Sigmoid colon (tissue), 6 donors: ENCODE measurements at regions not wholly inside any gene's neighbourhood (a gene's known extent, or its start where the extent isn't known, plus 50 kb on each side); places are given as distances from the start of the nearest gene placed in this dataset.
A peak's percentile ranks its signal among the peaks of the same experiment; 100 is the strongest.

ENCODE experiments used
- DNase-seq: peaks from one replicate; pipeline ENCODE4 v3.0.0-alpha.2; 2019
- H3K27ac ChIP-seq, 4 donors: fragments of 200-600 bp; sonication (generic); one replicate each; pipeline ENCODE4 v1.5.1; 2016 to 2019; ENCODE audit warnings: mild to moderate bottlenecking in 1 of 4
- H3K27me3 ChIP-seq, 3 donors: fragments of 200-600 bp; sonication (generic); one replicate each; pipeline ENCODE4 v1.5.1; 2019; ENCODE audit warnings: mild to moderate bottlenecking in 1 of 3
- H3K36me3 ChIP-seq, 4 donors: fragments of 200-600 bp; sonication (generic); one replicate each; pipeline ENCODE4 v1.5.1; 2016 to 2019
- H3K4me1 ChIP-seq, 4 donors: fragments of 200-600 bp; sonication (generic); one replicate each; pipeline ENCODE4 v1.5.1; 2017 to 2019
- H3K4me3 ChIP-seq, 4 donors: fragments of 200-600 bp; sonication (generic); one replicate each; pipeline ENCODE4 v1.5.1; 2017 to 2019; ENCODE audit warnings: mild to moderate bottlenecking in 2 of 4, moderate library complexity in 1 of 4
- H3K9me3 ChIP-seq, 4 donors: fragments of 200-600 bp in 3 of 4; sonication (generic) in 3 of 4; one replicate each; pipeline versions ENCODE4 v1.5.1 to v1.6.1; 2013 to 2019
- EP300 ChIP-seq, 4 donors: sonication (generic); formaldehyde crosslinking; IDR thresholded peaks; one replicate each; pipeline ENCODE4 v1.6.1; 2017; ENCODE audit warnings: antibody characterized with exemption in 4 of 4
- POLR2A ChIP-seq, 2 donors: fragments of 450-650 bp; IDR thresholded peaks; one replicate each; pipeline ENCODE4 v1.6.1; 2016; ENCODE audit warnings: antibody characterized with exemption in 2 of 2, mild to moderate bottlenecking in 2 of 2, moderate library complexity in 2 of 2
- POLR2AphosphoS5 ChIP-seq, 4 donors: sonication (generic); formaldehyde crosslinking; IDR thresholded peaks; one replicate each; pipeline ENCODE4 v1.6.1; 2017; ENCODE audit warnings: antibody characterized with exemption in 4 of 4
- WGBS, 2 donors: extraction: QIAGEN DNeasy Blood & Tissue Kit; methylation state at CpG; one replicate each; pipeline ENCODE4 v1.1.7; 2013; 5-methylcytosine and 5-hydroxymethylcytosine counted together
- intact Hi-C: fragments of 100-400 bp; cut with DNase I; formaldehyde crosslinking; loops from one replicate; pipeline ENCODE4 v1.15.1; 2023
- TF ChIP-seq, protein P1 (sequence below), 4 experiments: fragments of 450-650 bp in 3 of 4; fragments of 200-600 bp in 1 of 4; IDR thresholded peaks; one replicate each; pipeline ENCODE4 v1.5.1; 2016 to 2019; ENCODE audit warnings: antibody characterized with exemption in 4 of 4, mild to moderate bottlenecking in 3 of 4, moderate library complexity in 2 of 4
- donor health status: healthy with polysubstance abuse.
- donor health status: healthy.

DNA sequence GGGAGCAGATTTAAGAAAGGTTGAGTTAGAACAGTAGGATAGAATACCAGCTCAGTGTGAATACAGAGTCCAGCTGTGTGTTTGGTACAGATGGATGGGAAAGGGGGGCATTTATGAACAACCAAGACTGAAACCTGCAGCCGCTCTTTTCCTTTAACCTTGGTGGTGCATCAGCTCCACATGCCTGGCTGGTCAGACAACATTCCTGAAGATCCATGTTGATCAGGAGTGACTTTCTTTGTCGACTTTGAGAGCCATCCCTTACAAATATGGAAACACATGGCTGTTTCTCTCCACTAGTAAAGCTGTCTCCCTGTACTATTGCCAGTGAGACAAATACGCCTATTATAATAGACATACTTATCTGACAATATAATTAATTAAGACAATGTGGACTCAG is 476.5 kb upstream of the IGFBP3 start:
- intact Hi-C loops: no loop called here
- no peaks in the 10 kb centered on the region for H3K36me3 ChIP-seq
- no peak for DNase-seq
- no peak overlapping the region for H3K4me3 ChIP-seq
- H3K27me3 ChIP-seq: no peaks in the 10 kb centered on the region
- TF ChIP-seq, protein P1, sequence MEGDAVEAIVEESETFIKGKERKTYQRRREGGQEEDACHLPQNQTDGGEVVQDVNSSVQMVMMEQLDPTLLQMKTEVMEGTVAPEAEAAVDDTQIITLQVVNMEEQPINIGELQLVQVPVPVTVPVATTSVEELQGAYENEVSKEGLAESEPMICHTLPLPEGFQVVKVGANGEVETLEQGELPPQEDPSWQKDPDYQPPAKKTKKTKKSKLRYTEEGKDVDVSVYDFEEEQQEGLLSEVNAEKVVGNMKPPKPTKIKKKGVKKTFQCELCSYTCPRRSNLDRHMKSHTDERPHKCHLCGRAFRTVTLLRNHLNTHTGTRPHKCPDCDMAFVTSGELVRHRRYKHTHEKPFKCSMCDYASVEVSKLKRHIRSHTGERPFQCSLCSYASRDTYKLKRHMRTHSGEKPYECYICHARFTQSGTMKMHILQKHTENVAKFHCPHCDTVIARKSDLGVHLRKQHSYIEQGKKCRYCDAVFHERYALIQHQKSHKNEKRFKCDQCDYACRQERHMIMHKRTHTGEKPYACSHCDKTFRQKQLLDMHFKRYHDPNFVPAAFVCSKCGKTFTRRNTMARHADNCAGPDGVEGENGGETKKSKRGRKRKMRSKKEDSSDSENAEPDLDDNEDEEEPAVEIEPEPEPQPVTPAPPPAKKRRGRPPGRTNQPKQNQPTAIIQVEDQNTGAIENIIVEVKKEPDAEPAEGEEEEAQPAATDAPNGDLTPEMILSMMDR (IDR thresholded peaks at IDR 0.05): no peak
- TF ChIP-seq EP300 (IDR thresholded peaks at IDR 0.05): no peak
- TF ChIP-seq POLR2A (IDR thresholded peaks at IDR 0.05): no peak
- no peak for TF ChIP-seq POLR2AphosphoS5 (IDR thresholded peaks at IDR 0.05)
- H3K27ac ChIP-seq: no peak overlapping the region
- peaks cover 0 to 2% (median 0%) of the 10 kb centered on the region in 4 donors for H3K9me3 ChIP-seq
- WGBS, 2 donors: 48 to 62% methylated on average over 3 of the region's 3 CpGs
- H3K4me1 ChIP-seq: peaks cover 0 to 9% (median 4%) of the 10 kb centered on the region in 4 donors

DNA sequence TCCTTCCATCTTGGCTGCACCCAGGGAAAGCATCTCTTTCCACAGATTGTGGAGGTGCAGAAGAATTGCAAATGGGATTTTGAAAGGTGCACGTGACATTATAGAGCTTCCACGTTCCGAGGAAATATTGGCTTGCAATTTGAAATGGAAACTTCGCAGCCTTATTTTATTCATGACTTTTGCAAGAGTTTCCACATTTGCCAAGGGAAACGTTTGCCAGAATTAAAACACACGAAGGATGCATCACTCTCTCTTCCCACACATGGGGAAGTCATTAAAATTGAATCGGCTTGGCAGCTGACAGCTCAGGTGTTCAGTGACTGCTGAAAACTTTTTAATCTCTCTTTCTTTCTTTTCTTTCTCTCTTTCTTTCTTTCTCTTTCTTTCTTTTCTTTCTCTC is 475.4 kb upstream of the IGFBP3 start:
- H3K4me1 ChIP-seq: peaks cover 0 to 19% (median 15%) of the 10 kb centered on the region in 4 donors
- TF ChIP-seq, protein P1 (IDR thresholded peaks at IDR 0.05): no peak
- peaks cover 0 to 2% (median 0%) of the 10 kb centered on the region in 4 donors for H3K9me3 ChIP-seq
- no peak overlapping the region for H3K4me3 ChIP-seq
- intact Hi-C loops: no loop called here
- 74 to 78% methylated on average over 7 of the region's 7 CpGs for WGBS, 2 donors
- no peak overlapping the region for H3K27ac ChIP-seq
- no peaks in the 10 kb centered on the region for H3K36me3 ChIP-seq
- DNase-seq: no peak
- H3K27me3 ChIP-seq: no peaks in the 10 kb centered on the region

DNA sequence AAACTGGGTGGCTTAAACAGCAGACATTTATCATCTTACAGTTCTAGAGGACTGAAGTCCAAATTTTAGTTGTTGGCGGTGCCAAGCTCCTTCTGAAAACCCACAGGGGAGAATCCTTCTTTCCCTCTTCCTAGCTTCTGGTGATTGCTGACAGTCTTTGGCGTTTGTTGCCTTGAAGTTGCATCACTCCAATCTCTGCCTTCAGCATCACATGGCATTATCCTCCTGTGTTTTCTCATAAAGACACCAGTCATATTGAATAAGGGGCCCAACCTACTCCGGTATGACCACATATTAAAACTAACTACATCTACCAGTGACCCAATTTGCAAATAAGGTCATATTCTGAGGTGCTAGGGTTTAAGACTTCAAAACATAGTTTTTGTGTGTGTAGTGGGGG is 472.1 kb upstream of the IGFBP3 start:
- H3K4me1 ChIP-seq: peaks cover 0 to 37% (median 28%) of the 10 kb centered on the region in 4 donors
- DNase-seq: no peak
- no peaks in the 10 kb centered on the region for H3K27me3 ChIP-seq
- TF ChIP-seq, protein P1 (IDR thresholded peaks at IDR 0.05): no peak
- TF ChIP-seq EP300 (IDR thresholded peaks at IDR 0.05) (no peak), POLR2AphosphoS5 (IDR thresholded peaks at IDR 0.05) (peak in 1 of 4 donors; percentile 26)
- no peaks in the 10 kb centered on the region for H3K9me3 ChIP-seq
- H3K4me3 ChIP-seq: no peak overlapping the region
- no peak overlapping the region for H3K27ac ChIP-seq
- intact Hi-C loops: no loop called here
- no peaks in the 10 kb centered on the region for H3K36me3 ChIP-seq
- 87 to 88% methylated on average over 3 of the region's 3 CpGs for WGBS, 2 donors

DNA sequence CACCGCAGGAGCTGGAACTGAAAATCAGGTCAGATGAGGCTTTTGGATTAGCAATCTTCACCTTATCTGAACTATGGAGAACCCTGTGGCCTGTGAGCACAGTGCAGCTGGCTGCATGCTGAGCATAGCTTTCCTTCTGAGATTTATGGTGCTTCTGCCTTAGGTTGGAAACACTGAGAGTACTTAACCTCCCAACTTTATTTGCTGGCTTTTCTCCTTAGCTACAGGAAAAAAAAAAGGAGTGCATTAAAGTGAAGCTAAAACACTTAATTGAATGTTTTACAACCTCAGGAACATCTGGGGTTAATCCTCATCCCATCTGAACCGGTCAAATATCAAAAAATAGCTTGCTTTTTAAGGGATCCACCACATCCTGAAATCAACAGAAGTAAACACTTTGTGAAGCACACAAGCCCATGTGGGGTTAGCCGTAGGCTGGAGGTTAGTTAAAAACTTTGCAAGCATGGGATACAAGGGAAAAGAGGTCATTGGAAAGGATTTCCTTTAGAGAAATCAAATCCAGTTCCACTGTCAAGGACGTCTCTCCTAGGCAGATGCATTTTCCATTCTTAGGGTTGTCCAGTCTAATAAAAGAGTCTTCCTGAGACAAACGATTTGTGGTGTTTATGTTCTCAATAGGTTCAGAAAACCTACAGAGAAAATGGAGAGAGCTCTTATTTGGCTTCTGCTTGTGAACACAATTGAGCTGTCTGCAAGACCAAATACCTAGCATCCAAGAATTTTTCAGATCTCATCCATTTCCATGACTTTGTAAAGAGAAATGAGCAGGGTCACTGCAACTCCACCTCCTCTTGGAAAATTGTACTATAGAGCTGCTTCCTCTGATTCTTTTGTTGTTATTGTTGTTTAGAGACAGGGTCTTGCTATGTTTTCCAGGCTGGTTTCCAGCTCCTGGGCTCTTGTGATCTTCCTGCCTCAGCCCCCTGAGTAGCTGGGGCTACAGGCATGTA is 470.4 kb upstream of the IGFBP3 start:
- TF ChIP-seq POLR2AphosphoS5 (IDR thresholded peaks at IDR 0.05) (peak in 3 of 4 donors; percentile 42 to 62 (median 60)), POLR2A (IDR thresholded peaks at IDR 0.05) (no peak), EP300 (IDR thresholded peaks at IDR 0.05) (peak in 1 of 4 donors; percentile 57)
- TF ChIP-seq, protein P1 (IDR thresholded peaks at IDR 0.05): peak in 1 of 4 experiments; percentile 36
- H3K9me3 ChIP-seq: no peaks in the 10 kb centered on the region
- intact Hi-C loops: no loop called here
- H3K36me3 ChIP-seq: no peaks in the 10 kb centered on the region
- H3K27ac ChIP-seq: peak overlapping the region in 3 of 4 donors; percentile 56 to 71 (median 58)
- no peak for DNase-seq
- no peaks in the 10 kb centered on the region for H3K27me3 ChIP-seq
- no peak overlapping the region for H3K4me3 ChIP-seq
- WGBS, 2 donors: 33 to 40% methylated on average over 5 of the region's 5 CpGs
- peaks cover 0 to 37% (median 28%) of the 10 kb centered on the region in 4 donors for H3K4me1 ChIP-seq
